A549 (cell line): ENCODE measurements at regions not wholly inside any gene's neighbourhood (a gene's known extent, or its start where the extent isn't known, plus 50 kb on each side); places are given as distances from the start of the nearest gene placed in this dataset.

Source experiments
- ATAC-seq, 2 experiments: fragments of 200-7000 bp in 1 of 2; fragments of >200 bp in 1 of 2; cut with Nextera tagmentation in 1 of 2; cut with Tn5 transposase in 1 of 2; 3 replicates each; pipeline versions ENCODE4 v1.8.0 to v1.9.1; 2018 to 2020; ENCODE audit warnings: mild to moderate bottlenecking in 1 of 2, moderate library complexity in 1 of 2
- CTCF ChIA-PET: fragments of 300-600 bp; sonication (Branson Sonifier 250); formaldehyde crosslinking; extraction: SDS; loops from one replicate; lab custom pipeline; 2021; ENCODE audit warnings: antibody characterized with exemption, inconsistent platforms; lab: Yijun Ruan, JAX
- POLR2A ChIA-PET: fragments of 350-600 bp; formaldehyde crosslinking; extraction: SDS; loops from one replicate; lab custom pipeline; 2021; ENCODE audit warnings: antibody characterized with exemption, inconsistent platforms; lab: Yijun Ruan, JAX
- DNase-seq, 2 experiments: peaks; one replicate each; pipeline versions ENCODE4 v3.0.0 to v3.0.0-alpha.2; 2011 to 2016; ENCODE audit warnings: low read depth in 1 of 2, low spot score in 1 of 2
- FAIRE-seq: peaks from 2 replicates; lab custom pipeline; 2011; peaks lifted over from hg19 to GRCh38; lab: Jason Lieb, UNC
- H3K27ac ChIP-seq, 2 experiments: fragments of >200 bp; sonication (Bioruptor Twin); formaldehyde crosslinking; 3 replicates each; pipeline ENCODE4 v1.5.1; 2016 to 2017
- H3K4me1 ChIP-seq: fragments of >200 bp; sonication (Bioruptor Twin); formaldehyde crosslinking; 3 replicates; pipeline ENCODE4 v1.6.1; 2016
- H3K4me2 ChIP-seq: fragments of >200 bp; sonication (Bioruptor Twin); formaldehyde crosslinking; 3 replicates; pipeline ENCODE4 v1.6.1; 2016
- H3K4me3 ChIP-seq: fragments of >200 bp; sonication (Bioruptor Twin); formaldehyde crosslinking; 3 replicates; pipeline ENCODE4 v1.5.1; 2016
- H3K9me3 ChIP-seq: fragments of >200 bp; sonication (Bioruptor Twin); formaldehyde crosslinking; 3 replicates; pipeline ENCODE4 v1.6.1; 2016
- CEBPB ChIP-seq, 2 experiments: fragments of >200 bp in 1 of 2; sonication (Bioruptor Twin) in 1 of 2; formaldehyde crosslinking in 1 of 2; IDR thresholded peaks; 2 replicates each; pipeline ENCODE4 v1.6.1; 2012 to 2016
- CHD2 ChIP-seq: fragments of 150-350 bp; IDR thresholded peaks from 2 replicates; pipeline ENCODE4 v1.6.1; 2014; ENCODE audit warnings: low read length; ENCODE audit not compliant: partially characterized antibody
- CHD4 ChIP-seq: fragments of 200-600 bp; sonication (generic); IDR thresholded peaks from 2 replicates; pipeline ENCODE4 v1.6.1; 2016; ENCODE audit warnings: antibody characterized with exemption, mild to moderate bottlenecking, borderline replicate concordance
- EP300 ChIP-seq, 2 experiments: fragments of >200 bp; sonication (Bioruptor Twin); formaldehyde crosslinking; IDR thresholded peaks; 2 replicates in 1 of 2; 3 replicates in 1 of 2; pipeline ENCODE4 v1.6.1; 2016 to 2017
- FOXS1 ChIP-seq: fragments of 250-450 bp; sonication (Bioruptor Pico); IDR thresholded peaks from 2 replicates; pipeline ENCODE4 v1.5.0; 2020; ENCODE audit warnings: mild to moderate bottlenecking, moderate library complexity
- HOXA7 ChIP-seq: fragments of 250-450 bp; sonication (Bioruptor Pico); IDR thresholded peaks from 2 replicates; pipeline ENCODE4 v1.5.0; 2020; ENCODE audit warnings: mild to moderate bottlenecking, moderate library complexity
- HOXB5 ChIP-seq: fragments of 250-450 bp; sonication (Bioruptor Pico); IDR thresholded peaks from 2 replicates; pipeline ENCODE4 v1.5.0; 2020; ENCODE audit warnings: mild to moderate bottlenecking, moderate library complexity
- JUN ChIP-seq, 2 experiments: fragments of >200 bp; sonication (Bioruptor Twin); formaldehyde crosslinking; IDR thresholded peaks; 2 replicates in 1 of 2; 3 replicates in 1 of 2; pipeline ENCODE4 v1.6.1; 2016 to 2017
- MAFK ChIP-seq: fragments of 450-650 bp; IDR thresholded peaks from 2 replicates; pipeline ENCODE4 v1.6.1; 2014; ENCODE audit not compliant: partially characterized antibody
- NR3C1 ChIP-seq: fragments of >200 bp; sonication (Bioruptor Twin); formaldehyde crosslinking; IDR thresholded peaks from 3 replicates; pipeline ENCODE4 v1.6.1; 2017
- PHF8 ChIP-seq: fragments of 200-600 bp; sonication (generic); IDR thresholded peaks from 2 replicates; pipeline ENCODE4 v1.6.1; 2016; ENCODE audit warnings: low read depth, mild to moderate bottlenecking, antibody characterized with exemption, moderate library complexity, borderline replicate concordance
- POLR2AphosphoS2 ChIP-seq: conservative IDR thresholded peaks from 2 replicates; pipeline ENCODE4 v1.6.1; 2012; ENCODE audit warnings: low read length, improper control_type of control experiment, inconsistent platforms
- SMC3 ChIP-seq: fragments of >200 bp; sonication (Bioruptor Twin); formaldehyde crosslinking; IDR thresholded peaks from 3 replicates; pipeline ENCODE4 v1.6.1; 2018; ENCODE audit warnings: inconsistent platforms
- SREBF2 ChIP-seq: fragments of 450-650 bp; IDR thresholded peaks from 2 replicates; pipeline ENCODE4 v1.6.1; 2014; ENCODE audit warnings: mild to moderate bottlenecking, moderate library complexity
- TFCP2L1 ChIP-seq: fragments of 250-450 bp; sonication (Bioruptor Pico); IDR thresholded peaks from 2 replicates; pipeline ENCODE4 v1.5.0; 2021; ENCODE audit warnings: mild to moderate bottlenecking
- WGBS: methylation state at CpG from one replicate; pipeline ENCODE4 v1.1.6; 2017; ENCODE audit errors: missing lambda C conversion rate; 5-methylcytosine and 5-hydroxymethylcytosine counted together
- TF ChIP-seq, protein P1 (sequence below): fragments of 250-450 bp; sonication (Bioruptor Pico); IDR thresholded peaks from 2 replicates; pipeline ENCODE4 v1.5.0; 2021; ENCODE audit warnings: mild to moderate bottlenecking, moderate library complexity, borderline replicate concordance
- TF ChIP-seq, protein P2 (sequence below): fragments of 250-450 bp; sonication (Bioruptor Pico); IDR thresholded peaks from 2 replicates; pipeline ENCODE4 v1.5.0; 2020; ENCODE audit warnings: low read depth, mild to moderate bottlenecking, moderate library complexity
- TF ChIP-seq, protein P3 (sequence below): fragments of 450-650 bp; IDR thresholded peaks from 2 replicates; pipeline ENCODE4 v1.6.1; 2014; ENCODE audit warnings: antibody characterized with exemption
- TF ChIP-seq, protein P4 (sequence below): fragments of 200-600 bp; sonication (generic); IDR thresholded peaks from 2 replicates; pipeline ENCODE4 v1.6.1; 2016; ENCODE audit warnings: antibody characterized with exemption, mild to moderate bottlenecking, moderate library complexity

DNA sequence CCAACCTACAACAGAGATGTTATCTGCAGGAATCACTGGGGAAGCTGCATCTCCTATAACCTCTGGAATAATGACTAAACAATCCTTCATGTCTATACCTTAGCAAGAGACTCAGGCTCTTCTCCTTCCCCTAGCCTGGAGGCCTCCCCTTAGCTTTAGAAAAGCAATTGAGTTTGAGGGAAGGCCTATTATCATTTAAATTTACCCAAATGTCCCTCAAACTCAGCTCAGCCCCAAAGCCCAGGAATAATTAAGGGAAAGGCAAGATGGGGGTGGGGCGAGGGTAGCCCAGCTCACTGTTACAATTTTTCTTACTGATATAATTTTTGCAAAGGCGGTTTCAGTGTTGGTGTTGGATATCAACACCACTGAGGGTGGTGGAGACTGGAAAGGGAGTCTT lies 151.4 kb upstream of the EEA1 start:
- POLR2A ChIA-PET, result no interaction called here
- no peak overlapping the region for H3K4me3 ChIP-seq
- CTCF ChIA-PET, result no interaction called here
- 61% methylated on average over 2 of the region's 2 CpGs for WGBS
- no peak overlapping the region for H3K4me2 ChIP-seq
- no peak overlapping the region for H3K27ac ChIP-seq
- DNase-seq, result no peak
- no peaks in the 10 kb centered on the region for H3K4me1 ChIP-seq
- no peaks in the 10 kb centered on the region for H3K9me3 ChIP-seq
- TF ChIP-seq HOXA7 (CRISPR knock-in tag) (no peak), JUN (IDR thresholded peaks at IDR 0.05) (no peak), SREBF2 (no peak), FOXS1 (no peak), HOXB5 (no peak), EP300 (IDR thresholded peaks at IDR 0.05) (no peak), NR3C1 (no peak), POLR2AphosphoS2 (no peak), PHF8 (no peak), CHD4 (no peak), TFCP2L1 (CRISPR knock-in tag) (no peak), CHD2 (no peak), MAFK (no peak), CEBPB (IDR thresholded peaks at IDR 0.05) (no peak)
- TF ChIP-seq, protein P1, sequence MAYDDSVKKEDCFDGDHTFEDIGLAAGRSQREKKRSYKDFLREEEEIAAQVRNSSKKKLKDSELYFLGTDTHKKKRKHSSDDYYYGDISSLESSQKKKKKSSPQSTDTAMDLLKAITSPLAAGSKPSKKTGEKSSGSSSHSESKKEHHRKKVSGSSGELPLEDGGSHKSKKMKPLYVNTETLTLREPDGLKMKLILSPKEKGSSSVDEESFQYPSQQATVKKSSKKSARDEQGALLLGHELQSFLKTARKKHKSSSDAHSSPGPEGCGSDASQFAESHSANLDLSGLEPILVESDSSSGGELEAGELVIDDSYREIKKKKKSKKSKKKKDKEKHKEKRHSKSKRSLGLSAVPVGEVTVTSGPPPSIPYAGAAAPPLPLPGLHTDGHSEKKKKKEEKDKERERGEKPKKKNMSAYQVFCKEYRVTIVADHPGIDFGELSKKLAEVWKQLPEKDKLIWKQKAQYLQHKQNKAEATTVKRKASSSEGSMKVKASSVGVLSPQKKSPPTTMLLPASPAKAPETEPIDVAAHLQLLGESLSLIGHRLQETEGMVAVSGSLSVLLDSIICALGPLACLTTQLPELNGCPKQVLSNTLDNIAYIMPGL (CRISPR knock-in tag), result no peak
- TF ChIP-seq, protein P2, sequence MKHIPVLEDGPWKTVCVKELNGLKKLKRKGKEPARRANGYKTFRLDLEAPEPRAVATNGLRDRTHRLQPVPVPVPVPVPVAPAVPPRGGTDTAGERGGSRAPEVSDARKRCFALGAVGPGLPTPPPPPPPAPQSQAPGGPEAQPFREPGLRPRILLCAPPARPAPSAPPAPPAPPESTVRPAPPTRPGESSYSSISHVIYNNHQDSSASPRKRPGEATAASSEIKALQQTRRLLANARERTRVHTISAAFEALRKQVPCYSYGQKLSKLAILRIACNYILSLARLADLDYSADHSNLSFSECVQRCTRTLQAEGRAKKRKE (CRISPR knock-in tag), result no peak
- TF ChIP-seq, protein P3, sequence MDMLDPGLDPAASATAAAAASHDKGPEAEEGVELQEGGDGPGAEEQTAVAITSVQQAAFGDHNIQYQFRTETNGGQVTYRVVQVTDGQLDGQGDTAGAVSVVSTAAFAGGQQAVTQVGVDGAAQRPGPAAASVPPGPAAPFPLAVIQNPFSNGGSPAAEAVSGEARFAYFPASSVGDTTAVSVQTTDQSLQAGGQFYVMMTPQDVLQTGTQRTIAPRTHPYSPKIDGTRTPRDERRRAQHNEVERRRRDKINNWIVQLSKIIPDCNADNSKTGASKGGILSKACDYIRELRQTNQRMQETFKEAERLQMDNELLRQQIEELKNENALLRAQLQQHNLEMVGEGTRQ, result no peak
- TF ChIP-seq, protein P4, sequence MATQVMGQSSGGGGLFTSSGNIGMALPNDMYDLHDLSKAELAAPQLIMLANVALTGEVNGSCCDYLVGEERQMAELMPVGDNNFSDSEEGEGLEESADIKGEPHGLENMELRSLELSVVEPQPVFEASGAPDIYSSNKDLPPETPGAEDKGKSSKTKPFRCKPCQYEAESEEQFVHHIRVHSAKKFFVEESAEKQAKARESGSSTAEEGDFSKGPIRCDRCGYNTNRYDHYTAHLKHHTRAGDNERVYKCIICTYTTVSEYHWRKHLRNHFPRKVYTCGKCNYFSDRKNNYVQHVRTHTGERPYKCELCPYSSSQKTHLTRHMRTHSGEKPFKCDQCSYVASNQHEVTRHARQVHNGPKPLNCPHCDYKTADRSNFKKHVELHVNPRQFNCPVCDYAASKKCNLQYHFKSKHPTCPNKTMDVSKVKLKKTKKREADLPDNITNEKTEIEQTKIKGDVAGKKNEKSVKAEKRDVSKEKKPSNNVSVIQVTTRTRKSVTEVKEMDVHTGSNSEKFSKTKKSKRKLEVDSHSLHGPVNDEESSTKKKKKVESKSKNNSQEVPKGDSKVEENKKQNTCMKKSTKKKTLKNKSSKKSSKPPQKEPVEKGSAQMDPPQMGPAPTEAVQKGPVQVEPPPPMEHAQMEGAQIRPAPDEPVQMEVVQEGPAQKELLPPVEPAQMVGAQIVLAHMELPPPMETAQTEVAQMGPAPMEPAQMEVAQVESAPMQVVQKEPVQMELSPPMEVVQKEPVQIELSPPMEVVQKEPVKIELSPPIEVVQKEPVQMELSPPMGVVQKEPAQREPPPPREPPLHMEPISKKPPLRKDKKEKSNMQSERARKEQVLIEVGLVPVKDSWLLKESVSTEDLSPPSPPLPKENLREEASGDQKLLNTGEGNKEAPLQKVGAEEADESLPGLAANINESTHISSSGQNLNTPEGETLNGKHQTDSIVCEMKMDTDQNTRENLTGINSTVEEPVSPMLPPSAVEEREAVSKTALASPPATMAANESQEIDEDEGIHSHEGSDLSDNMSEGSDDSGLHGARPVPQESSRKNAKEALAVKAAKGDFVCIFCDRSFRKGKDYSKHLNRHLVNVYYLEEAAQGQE, result no peak
- TF ChIP-seq, all 56 proteins: peak for 0
- FAIRE-seq (no peak), ATAC-seq (no peak)

- Histone ChIP-seq H3K4me3 (no peak overlapping the region), H3K27ac (no peak overlapping the region), H3K9me3 (peaks cover 4% of the 10 kb centered on the region; the same call in 2 of the 3 replicates), H3K4me1 (no peaks in the 10 kb centered on the region), H3K4me2 (no peak overlapping the region)
- WGBS, result 87% methylated on average over 10 of the region's 10 CpGs
- ChIA-PET CTCF (interaction anchor here (1.3 kb wide), 1 partner anchor 29 kb away, joined by 3 read pairs; no protein-coding TSS in a partner anchor), POLR2A (no interaction called here)
- DNase-seq (no peak), ATAC-seq (no peak), FAIRE-seq (no peak)
- TF ChIP-seq SMC3, result no peak
Measured at GRCh38 chr12:93080994-93081809, 152.1 kb upstream of the EEA1 start.
